Peyer's patch (tissue), 4 donors: ENCODE measurements at regions not wholly inside any gene's neighbourhood (a gene's known extent, or its start where the extent isn't known, plus 50 kb on each side); places are given as distances from the start of the nearest gene placed in this dataset.

Experiments used
- DNase-seq, 3 donors: peaks; one replicate each; pipeline ENCODE4 v3.0.0-alpha.2; 2017 to 2019
- H3K27ac ChIP-seq, 4 donors: fragments of 200-600 bp; sonication (generic); one replicate each; pipeline ENCODE4 v1.5.1; 2016 to 2019
- H3K27me3 ChIP-seq, 2 donors: fragments of 200-600 bp; sonication (generic); one replicate each; pipeline ENCODE4 v1.5.1; 2019
- H3K36me3 ChIP-seq, 3 donors: fragments of 200-600 bp; sonication (generic); one replicate each; pipeline ENCODE4 v1.5.1; 2016 to 2019
- H3K4me1 ChIP-seq, 4 donors: fragments of 200-600 bp; sonication (generic); one replicate each; pipeline ENCODE4 v1.5.1; 2016 to 2019
- H3K4me3 ChIP-seq, 4 donors: fragments of 200-600 bp; sonication (generic); 1 replicate in 3 of 4; 2 replicates in 1 of 4; pipeline ENCODE4 v1.5.1; 2016 to 2019; ENCODE audit warnings: mild to moderate bottlenecking in 1 of 4
- H3K9me3 ChIP-seq, 4 donors: fragments of 200-600 bp; sonication (generic); one replicate each; pipeline ENCODE4 v1.5.1; 2016 to 2019; ENCODE audit warnings: mild to moderate bottlenecking in 1 of 4
- CTCF ChIP-seq, 6 experiments: fragments of 450-650 bp in 4 of 6; fragments of 200-600 bp in 2 of 6; sonication (generic) in 1 of 6; IDR thresholded peaks; one replicate each; pipeline ENCODE4 v1.5.1; 2017 to 2019; ENCODE audit warnings: antibody characterized with exemption in 6 of 6, mild to moderate bottlenecking in 3 of 6, moderate library complexity in 1 of 6
- POLR2A ChIP-seq, 2 donors: fragments of 450-650 bp; IDR thresholded peaks; one replicate each; pipeline ENCODE4 v1.5.1; 2017; ENCODE audit warnings: antibody characterized with exemption in 2 of 2, mild to moderate bottlenecking in 2 of 2, moderate library complexity in 2 of 2

DNA sequence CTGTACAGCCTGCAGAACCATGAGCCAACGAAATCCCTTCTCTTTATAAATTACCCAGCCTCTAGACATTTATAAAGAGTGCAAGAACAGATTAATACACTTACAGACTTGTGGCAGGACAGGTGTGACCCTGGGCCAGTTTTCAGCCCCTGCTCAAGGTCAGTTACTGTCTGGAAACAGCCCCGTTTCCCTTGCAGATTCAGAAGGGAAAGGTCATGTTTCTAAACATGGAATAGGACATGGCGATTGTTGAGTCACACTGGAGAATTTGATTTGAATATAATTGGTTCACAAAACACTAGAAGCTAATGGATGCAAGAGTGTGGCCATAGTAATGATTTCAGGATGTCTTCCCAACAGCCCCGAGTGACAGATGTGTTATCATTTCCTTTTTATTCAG is 248.8 kb downstream of the DLL1 start:
- Histone ChIP-seq H3K4me3 (no peak overlapping the region), H3K4me1 (no peaks in the 10 kb centered on the region), H3K36me3 (no peaks in the 10 kb centered on the region), H3K27ac (no peak overlapping the region), H3K27me3 (no peaks in the 10 kb centered on the region), H3K9me3 (no peaks in the 10 kb centered on the region)
- no peak for DNase-seq
- TF ChIP-seq CTCF (IDR thresholded peaks at IDR 0.05) (no peak), POLR2A (IDR thresholded peaks at IDR 0.05) (no peak)

GRCh38 chr6:170041526-170041925 is 249.4 kb downstream of the DLL1 start:
- no peaks in the 10 kb centered on the region for H3K27me3 ChIP-seq
- H3K27ac ChIP-seq, result no peak overlapping the region
- H3K36me3 ChIP-seq, result no peaks in the 10 kb centered on the region
- no peak for TF ChIP-seq CTCF (IDR thresholded peaks at IDR 0.05)
- H3K4me1 ChIP-seq, result no peaks in the 10 kb centered on the region
- peak in 1 of 3 donors; percentile 23 for DNase-seq
- no peaks in the 10 kb centered on the region for H3K9me3 ChIP-seq
- H3K4me3 ChIP-seq, result no peak overlapping the region

DNA sequence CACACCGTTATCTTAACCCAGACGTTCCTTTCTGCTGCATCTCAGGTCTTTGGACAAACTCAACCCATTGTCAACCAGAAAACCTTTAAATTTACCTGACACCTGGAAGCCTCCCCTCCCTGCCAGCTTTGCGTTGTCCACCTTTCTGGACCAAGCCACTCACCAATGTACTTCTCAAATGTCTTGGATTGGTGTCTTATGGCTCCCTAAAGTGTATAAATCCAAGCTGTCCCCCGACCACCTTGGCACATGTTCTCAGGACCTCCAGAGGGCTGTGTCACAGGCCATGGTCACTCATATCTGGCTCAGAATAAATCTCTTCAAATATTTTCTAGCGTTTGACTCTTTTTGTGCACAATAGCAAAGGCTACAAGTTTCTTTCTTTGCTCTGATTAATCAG is 250.0 kb downstream of the DLL1 start:
- TF ChIP-seq CTCF (IDR thresholded peaks at IDR 0.05) (no peak), POLR2A (IDR thresholded peaks at IDR 0.05) (no peak)
- Histone ChIP-seq H3K9me3 (peaks cover 0 to 3% (median under 1%) of the 10 kb centered on the region in 4 donors), H3K4me1 (no peaks in the 10 kb centered on the region), H3K4me3 (no peak overlapping the region), H3K27me3 (no peaks in the 10 kb centered on the region), H3K27ac (no peak overlapping the region), H3K36me3 (no peaks in the 10 kb centered on the region)
- DNase-seq, result peak in 1 of 3 donors; percentile 14

GRCh38 chr6:170040115-170040500 is 250.8 kb downstream of the DLL1 start:
- peak in 1 of 3 donors; percentile 25 for DNase-seq
- peaks cover 0 to 5% (median 3%) of the 10 kb centered on the region in 4 donors for H3K9me3 ChIP-seq

DNA sequence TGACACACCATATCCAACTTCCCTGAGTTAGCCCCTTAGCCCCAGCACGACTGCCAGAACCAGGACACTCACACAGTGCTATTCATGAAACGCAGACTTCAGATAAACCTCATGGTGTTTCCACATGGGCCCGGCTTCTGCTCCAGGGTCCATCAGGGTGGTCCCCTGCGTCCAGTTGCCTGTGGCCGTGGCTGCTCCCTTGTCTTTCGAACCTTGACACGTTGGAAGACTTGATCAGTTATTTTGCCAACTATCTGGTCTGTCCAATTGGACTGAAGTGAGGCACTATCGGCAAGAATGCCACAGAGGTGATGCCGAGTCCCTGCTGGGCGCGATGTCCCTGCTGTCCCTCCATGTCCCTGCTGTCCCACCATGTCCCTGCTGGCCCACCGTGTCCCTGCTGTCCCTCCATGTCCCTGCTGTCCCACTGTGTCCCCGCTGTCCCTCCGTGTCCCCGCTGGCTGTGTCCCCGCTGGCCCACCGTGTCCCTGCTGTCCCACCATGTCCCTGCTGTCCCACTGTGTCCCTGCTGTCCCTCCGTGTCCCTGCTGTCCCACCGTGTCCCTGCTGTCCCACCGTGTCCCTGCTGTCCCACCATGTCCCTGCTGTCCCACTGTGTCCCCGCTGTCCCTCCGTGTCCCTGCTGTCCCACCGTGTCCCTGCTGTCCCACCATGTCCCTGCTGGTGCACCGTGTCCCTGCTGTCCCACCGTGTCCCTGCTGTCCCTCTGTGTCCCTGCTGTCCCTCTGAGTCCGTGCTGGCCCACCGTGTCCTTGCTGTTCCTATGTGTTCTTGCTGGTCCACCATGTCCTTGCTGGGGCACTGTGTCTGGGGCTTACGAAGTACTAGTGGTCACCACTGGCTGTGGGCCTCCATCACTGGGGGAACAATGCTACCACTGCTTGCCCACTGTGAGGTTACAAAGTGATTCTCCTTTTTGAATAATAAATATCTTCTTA is 251.4 kb downstream of the DLL1 start:
- DNase-seq, result peak in 2 of 3 donors; percentile 28 to 32
- peaks cover 0 to 5% (median 3%) of the 10 kb centered on the region in 4 donors for H3K9me3 ChIP-seq
- peak overlapping the region in 2 of 4 donors; percentile 80 to 81 for H3K27ac ChIP-seq
- TF ChIP-seq POLR2A (IDR thresholded peaks at IDR 0.05), result no peak
- no peak for TF ChIP-seq CTCF (IDR thresholded peaks at IDR 0.05)
- H3K27me3 ChIP-seq, result no peaks in the 10 kb centered on the region
- no peak overlapping the region for H3K4me3 ChIP-seq
- H3K4me1 ChIP-seq, result no peaks in the 10 kb centered on the region
- H3K36me3 ChIP-seq, result no peaks in the 10 kb centered on the region

More at GRCh38 chr6:170040115-170040500, 250.8 kb downstream of the DLL1 start:
- no peaks in the 10 kb centered on the region for H3K4me1 ChIP-seq
- no peaks in the 10 kb centered on the region for H3K36me3 ChIP-seq
- TF ChIP-seq CTCF (IDR thresholded peaks at IDR 0.05) (no peak), POLR2A (IDR thresholded peaks at IDR 0.05) (no peak)
- no peak overlapping the region for H3K27ac ChIP-seq
- no peaks in the 10 kb centered on the region for H3K27me3 ChIP-seq
- H3K4me3 ChIP-seq, result no peak overlapping the region
